NCI-H510A (cell line): ENCODE measurements at regions not wholly inside any gene's neighbourhood (a gene's known extent, or its start where the extent isn't known, plus 50 kb on each side); places are given as distances from the start of the nearest gene placed in this dataset.

Experiments
- DNase-seq: peaks from one replicate; lab custom pipeline; 2025; lab: John Stamatoyannopoulos, UW

GRCh38 chr12:93154753-93155480, 222.8 kb upstream of the NUDT4 start:
- DNase-seq: no peak

GRCh38 chr12:93156086-93156716, 221.5 kb upstream of the NUDT4 start:
- no peak for DNase-seq

- no peak for DNase-seq
Observed at GRCh38 chr12:93157279-93157678, 220.4 kb upstream of the NUDT4 start.

- DNase-seq: no peak
Observed at GRCh38 chr12:93158065-93158843, 219.5 kb upstream of the NUDT4 start.

GRCh38 chr12:93163260-93164036, 214.3 kb upstream of the NUDT4 start:
- no peak for DNase-seq

GRCh38 chr12:93164103-93164880, 213.4 kb upstream of the NUDT4 start:
- no peak for DNase-seq

GRCh38 chr12:93165384-93165932, 212.3 kb upstream of the NUDT4 start:
- no peak for DNase-seq

- DNase-seq: no peak
Observed at GRCh38 chr12:93166541-93167307, 211.0 kb upstream of the NUDT4 start.

- no peak for DNase-seq
Observed at GRCh38 chr12:93167331-93167730, 210.4 kb upstream of the NUDT4 start.

- DNase-seq: no peak
Observed at GRCh38 chr12:93167841-93168492, 209.8 kb upstream of the NUDT4 start.

- DNase-seq: no peak
Observed at GRCh38 chr12:93168751-93169150, 209.0 kb upstream of the NUDT4 start.

GRCh38 chr12:93169536-93169935, 208.2 kb upstream of the NUDT4 start:
- DNase-seq: no peak

GRCh38 chr12:93170928-93171327, 206.8 kb upstream of the NUDT4 start:
- DNase-seq: no peak

- no peak for DNase-seq
Observed at GRCh38 chr12:93173178-93173957, 204.4 kb upstream of the NUDT4 start.

GRCh38 chr12:93174048-93174447, 203.7 kb upstream of the NUDT4 start:
- DNase-seq: no peak

- DNase-seq: no peak
Observed at GRCh38 chr12:93174473-93174872, 203.3 kb upstream of the NUDT4 start.

GRCh38 chr12:93176165-93176564, 201.6 kb upstream of the NUDT4 start:
- no peak for DNase-seq

GRCh38 chr12:93176610-93177126, 201.1 kb upstream of the NUDT4 start:
- no peak for DNase-seq
